ENCODE measurements at regions not wholly inside any gene's neighbourhood (a gene's known extent, or its start where the extent isn't known, plus 50 kb on each side); places are given as distances from the start of the nearest gene placed in this dataset.

DNA sequence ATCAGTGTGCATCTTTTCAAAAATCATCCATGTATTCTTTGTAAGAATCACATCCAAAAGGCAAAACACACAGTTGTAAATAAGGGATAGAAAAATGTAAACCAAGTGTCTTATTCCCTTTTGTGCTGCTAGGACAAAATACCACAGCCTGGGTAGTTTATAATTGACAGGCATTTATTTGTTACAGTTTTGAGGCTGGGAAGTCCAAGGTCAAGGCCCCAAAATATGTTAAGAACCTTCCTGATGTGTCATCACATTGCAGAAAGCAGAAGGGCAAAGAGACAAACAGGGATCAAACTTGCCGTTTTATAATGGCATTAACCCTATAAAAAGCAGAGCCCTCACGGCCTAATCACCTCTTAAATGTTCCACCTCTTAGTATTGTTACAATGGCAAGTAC, 364.8 kb downstream of the MED10 start:
- no peak for TF ChIP-seq ZNF518A (tag by site-specific recombination; conservative IDR thresholded peaks at IDR 0.05; ENCODE audit: low read depth)
- no peak for TF ChIP-seq ZNF221 (tag by site-specific recombination; IDR thresholded peaks at IDR 0.05; ENCODE audit: borderline replicate concordance)
- TF ChIP-seq, protein P1, sequence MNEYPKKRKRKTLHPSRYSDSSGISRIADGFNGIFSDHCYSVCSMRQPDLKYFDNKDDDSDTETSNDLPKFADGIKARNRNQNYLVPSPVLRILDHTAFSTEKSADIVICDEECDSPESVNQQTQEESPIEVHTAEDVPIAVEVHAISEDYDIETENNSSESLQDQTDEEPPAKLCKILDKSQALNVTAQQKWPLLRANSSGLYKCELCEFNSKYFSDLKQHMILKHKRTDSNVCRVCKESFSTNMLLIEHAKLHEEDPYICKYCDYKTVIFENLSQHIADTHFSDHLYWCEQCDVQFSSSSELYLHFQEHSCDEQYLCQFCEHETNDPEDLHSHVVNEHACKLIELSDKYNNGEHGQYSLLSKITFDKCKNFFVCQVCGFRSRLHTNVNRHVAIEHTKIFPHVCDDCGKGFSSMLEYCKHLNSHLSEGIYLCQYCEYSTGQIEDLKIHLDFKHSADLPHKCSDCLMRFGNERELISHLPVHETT (tag by site-specific recombination; IDR thresholded peaks at IDR 0.05): no peak
- no peak for TF ChIP-seq ZNF473 (tag by site-specific recombination; IDR thresholded peaks at IDR 0.05)
